H1 (cell line): ENCODE measurements at regions not wholly inside any gene's neighbourhood (a gene's known extent, or its start where the extent isn't known, plus 50 kb on each side); places are given as distances from the start of the nearest gene placed in this dataset.

Source experiments
- CTCF ChIA-PET: fragments of 300-600 bp; sonication (Branson Sonifier 250); formaldehyde crosslinking; loops from one replicate; lab custom pipeline; 2021; ENCODE audit not compliant: partially characterized antibody; lab: Charles Lee
- POLR2A ChIA-PET: fragments of 300-600 bp; sonication (Branson Sonifier 250); formaldehyde crosslinking; loops from one replicate; lab custom pipeline; 2021; ENCODE audit warnings: inconsistent platforms; ENCODE audit not compliant: partially characterized antibody; lab: Charles Lee
- DNase-seq, 2 experiments: peaks; one replicate each; pipeline versions ENCODE4 v3.0.0 to v3.0.0-alpha.2; 2010 to 2022; ENCODE audit warnings: low spot score in 2 of 2, low read depth in 1 of 2, mixed read lengths in 1 of 2
- FAIRE-seq: peaks from 2 replicates; lab custom pipeline; 2011; peaks lifted over from hg19 to GRCh38; lab: Jason Lieb, UNC
- H2AFZ ChIP-seq: 2 replicates; pipeline ENCODE4 v1.8.1; 2012; ENCODE audit warnings: low read length, inconsistent platforms
- H2AK5ac ChIP-seq: 2 replicates; pipeline ENCODE4 v1.6.1; 2013; ENCODE audit warnings: low read depth, low read length
- H2BK120ac ChIP-seq: replicated peaks from 2 replicates; pipeline ENCODE3; 2013; ENCODE audit warnings: low read depth, low read length, inconsistent platforms
- H2BK12ac ChIP-seq: 2 replicates; pipeline ENCODE4 v1.6.1; 2013; ENCODE audit warnings: low read depth, low read length
- H2BK15ac ChIP-seq: 2 replicates; pipeline ENCODE4 v1.6.1; 2013; ENCODE audit warnings: low read length
- H2BK20ac ChIP-seq: 2 replicates; pipeline ENCODE4 v1.6.1; 2013; ENCODE audit warnings: low read length
- H2BK5ac ChIP-seq: 2 replicates; pipeline ENCODE4 v1.6.1; 2013; ENCODE audit warnings: low read depth, low read length
- H3K14ac ChIP-seq: 2 replicates; pipeline ENCODE4 v1.6.1; 2013; ENCODE audit warnings: inconsistent platforms; ENCODE audit not compliant: insufficient read length
- H3K18ac ChIP-seq: 2 replicates; pipeline ENCODE4 v1.6.1; 2013; ENCODE audit warnings: low read length; ENCODE audit errors: extremely low read depth
- H3K23ac ChIP-seq: 2 replicates; pipeline ENCODE4 v1.6.1; 2013; ENCODE audit warnings: inconsistent platforms; ENCODE audit not compliant: insufficient read length
- H3K23me2 ChIP-seq: 2 replicates; pipeline ENCODE4 v1.6.1; 2013; ENCODE audit warnings: low read depth, low read length
- H3K27ac ChIP-seq: 2 replicates; pipeline ENCODE4 v1.6.1; 2011; ENCODE audit warnings: low read depth, low read length, inconsistent platforms
- H3K27me3 ChIP-seq, 4 experiments: replicated peaks in 1 of 4; 1 replicate in 1 of 4; 2 replicates in 3 of 4; pipeline versions ENCODE4 v1.6.1 to v1.8.1; 2011 to 2013; ENCODE audit warnings: low read length in 3 of 4, mild to moderate bottlenecking in 3 of 4, inconsistent platforms in 2 of 4, mixed read lengths in 2 of 4, moderate library complexity in 1 of 4; ENCODE audit not compliant: control insufficient read depth in 3 of 4, insufficient read depth in 3 of 4; ENCODE audit errors: extremely low read depth in 1 of 4
- H3K36me3 ChIP-seq, 4 experiments: 2 replicates each; pipeline versions ENCODE4 v1.6.1 to v1.8.1; 2011 to 2013; ENCODE audit warnings: mild to moderate bottlenecking in 4 of 4, low read length in 3 of 4, moderate library complexity in 2 of 4, control low read depth in 1 of 4, inconsistent platforms in 1 of 4; ENCODE audit not compliant: insufficient read depth in 4 of 4, control insufficient read depth in 2 of 4
- H3K4ac ChIP-seq: replicated peaks from 2 replicates; pipeline ENCODE3; 2013; ENCODE audit warnings: low read length, low read depth, mixed read lengths, inconsistent platforms; ENCODE audit not compliant: insufficient read length
- H3K4me1 ChIP-seq, 4 experiments: replicated peaks in 1 of 4; 1 replicate in 1 of 4; 2 replicates in 3 of 4; pipeline versions ENCODE4 v1.6.1 to v1.8.1; 2011 to 2013; ENCODE audit warnings: low read length in 3 of 4, inconsistent platforms in 2 of 4, mixed read lengths in 1 of 4; ENCODE audit not compliant: insufficient read depth in 4 of 4, control insufficient read depth in 3 of 4
- H3K4me2 ChIP-seq, 2 experiments: 2 replicates each; pipeline versions ENCODE4 v1.6.1 to v1.8.1; 2011 to 2013; ENCODE audit warnings: low read depth in 2 of 2, low read length in 2 of 2, control low read depth in 1 of 2, inconsistent platforms in 1 of 2, mild to moderate bottlenecking in 1 of 2; ENCODE audit not compliant: insufficient read depth in 1 of 2
- H3K4me3 ChIP-seq, 4 experiments: fragments of 200-600, 300-600 bp in 1 of 4; sonication (generic), shearing (Covaris generic), sonication (Bioruptor Twin) in 1 of 4; 2 replicates each; pipeline versions ENCODE4 v1.5.1 to v1.8.1; 2011 to 2016; ENCODE audit warnings: low read length in 4 of 4, low read depth in 3 of 4, control low read depth in 2 of 4, inconsistent platforms in 2 of 4, mild to moderate bottlenecking in 2 of 4, mixed read lengths in 1 of 4, moderate library complexity in 1 of 4; ENCODE audit not compliant: insufficient read depth in 2 of 4; ENCODE audit errors: extremely low read depth in 1 of 4
- H3K56ac ChIP-seq: replicated peaks from 2 replicates; pipeline ENCODE3; 2013; ENCODE audit warnings: low read depth, mild to moderate bottlenecking, mixed read lengths, low read length, inconsistent platforms; ENCODE audit not compliant: insufficient read length
- H3K79me1 ChIP-seq: 2 replicates; pipeline ENCODE4 v1.6.1; 2013; ENCODE audit warnings: low read depth, low read length, control low read depth
- H3K79me2 ChIP-seq, 2 experiments: 2 replicates each; pipeline versions ENCODE4 v1.6.1 to v1.8.1; 2012 to 2013; ENCODE audit warnings: low read length in 2 of 2, mild to moderate bottlenecking in 2 of 2, inconsistent platforms in 1 of 2; ENCODE audit not compliant: insufficient read depth in 2 of 2, control insufficient read depth in 1 of 2
- H3K9ac ChIP-seq, 4 experiments: replicated peaks in 1 of 4; 1 replicate in 1 of 4; 2 replicates in 3 of 4; pipeline versions ENCODE4 v1.6.1 to v1.8.1; 2011 to 2013; ENCODE audit warnings: low read depth in 3 of 4, low read length in 3 of 4, control low read depth in 2 of 4, mild to moderate bottlenecking in 2 of 4, moderate library complexity in 2 of 4, inconsistent platforms in 1 of 4; ENCODE audit errors: extremely low read depth in 1 of 4
- H3K9me3 ChIP-seq, 2 experiments: 2 replicates each; pipeline versions ENCODE4 v1.6.1 to v1.8.1; 2012 to 2013; ENCODE audit warnings: mild to moderate bottlenecking in 2 of 2, moderate library complexity in 2 of 2, control low read depth in 1 of 2, inconsistent platforms in 1 of 2, low read depth in 1 of 2, low read length in 1 of 2, mixed read lengths in 1 of 2; ENCODE audit not compliant: insufficient read depth in 2 of 2
- H4K20me1 ChIP-seq, 2 experiments: replicated peaks in 1 of 2; 2 replicates each; pipeline versions ENCODE3 to v1.8.1; 2011 to 2013; ENCODE audit warnings: inconsistent platforms in 2 of 2, low read length in 2 of 2, mild to moderate bottlenecking in 1 of 2; ENCODE audit not compliant: insufficient read depth in 2 of 2, control insufficient read depth in 1 of 2
- H4K5ac ChIP-seq: 2 replicates; pipeline ENCODE4 v1.6.1; 2013; ENCODE audit warnings: low read length, low read depth, mixed read lengths, inconsistent platforms; ENCODE audit not compliant: insufficient read length
- H4K8ac ChIP-seq: 2 replicates; pipeline ENCODE4 v1.8.0; 2013; ENCODE audit warnings: mild to moderate bottlenecking, moderate library complexity, low read length, inconsistent platforms; ENCODE audit not compliant: insufficient read depth; ENCODE audit errors: extremely low read depth
- H4K91ac ChIP-seq: replicated peaks from 2 replicates; pipeline ENCODE3; 2013; ENCODE audit warnings: low read length, mixed read lengths, inconsistent platforms; ENCODE audit not compliant: insufficient read length
- ASH2L ChIP-seq: fragments of 200-600, 300-600 bp; sonication (generic); IDR thresholded peaks from one replicate; pipeline ENCODE4 v1.7.1; 2017; ENCODE audit warnings: low read length
- BACH1 ChIP-seq: IDR thresholded peaks from 2 replicates; pipeline ENCODE4 v1.6.1; 2012; ENCODE audit warnings: low read length, improper control_type of control experiment
- BRCA1 ChIP-seq: IDR thresholded peaks from 2 replicates; pipeline ENCODE4 v1.6.1; 2012; ENCODE audit warnings: low read depth, low read length, improper control_type of control experiment
- CBX8 ChIP-seq: fragments of 300-800, 300-1000 bp; sonication (generic); IDR thresholded peaks from 2 replicates; pipeline ENCODE4 v1.7.1; 2016; ENCODE audit warnings: low read depth, low read length, borderline replicate concordance
- CHD2 ChIP-seq: IDR thresholded peaks from 2 replicates; pipeline ENCODE4 v1.6.1; 2012; ENCODE audit warnings: low read length, improper control_type of control experiment
- CREB1 ChIP-seq: IDR thresholded peaks from 2 replicates; pipeline ENCODE4 v1.6.1; 2012; ENCODE audit warnings: inconsistent platforms
- CTBP2 ChIP-seq: IDR thresholded peaks from 2 replicates; pipeline ENCODE4 v1.7.0; 2011; ENCODE audit warnings: borderline replicate concordance, mild to moderate bottlenecking, moderate library complexity, mixed read lengths, low read length; ENCODE audit not compliant: insufficient read depth, insufficient read length
- EGR1 ChIP-seq: IDR thresholded peaks from 2 replicates; pipeline ENCODE4 v1.6.1; 2011; ENCODE audit warnings: low read depth, low read length, borderline replicate concordance
- FOSL1 ChIP-seq: IDR thresholded peaks from 2 replicates; pipeline ENCODE4 v1.6.1; 2011; ENCODE audit warnings: mild to moderate bottlenecking, low read depth, low read length, moderate library complexity; ENCODE audit not compliant: insufficient read depth
- GTF2F1 ChIP-seq: IDR thresholded peaks from 2 replicates; pipeline ENCODE4 v1.6.1; 2012; ENCODE audit warnings: low read depth, low read length, improper control_type of control experiment, borderline replicate concordance
- HDAC2 ChIP-seq, 2 experiments: fragments of 300-600 bp in 1 of 2; sonication (generic) in 1 of 2; IDR thresholded peaks; 2 replicates each; pipeline ENCODE4 v1.6.1; 2011 to 2012; ENCODE audit warnings: low read depth in 2 of 2, low read length in 2 of 2, mild to moderate bottlenecking in 2 of 2, moderate library complexity in 2 of 2, borderline replicate concordance in 1 of 2, inconsistent platforms in 1 of 2
- PHF8 ChIP-seq: fragments of 200-600 bp; sonication (generic); conservative IDR thresholded peaks from 2 replicates; pipeline ENCODE4 v1.7.1; 2012; ENCODE audit warnings: low read depth, mild to moderate bottlenecking, inconsistent platforms, low read length, moderate library complexity
- SP1 ChIP-seq: IDR thresholded peaks from 2 replicates; pipeline ENCODE4 v1.6.1; 2011; ENCODE audit warnings: low read depth, low read length
- TAF7 ChIP-seq: optimal IDR thresholded peaks from 2 replicates; pipeline ENCODE3; 2011; ENCODE audit warnings: low read depth, mild to moderate bottlenecking, inconsistent platforms, low read length, moderate library complexity, borderline replicate concordance
- WGBS, 2 experiments: shearing (Covaris generic) in 1 of 2; methylation state at CpG; one replicate each; pipeline versions ENCODE4 v1.1.6 to v1.1.7; 2013 to 2015; ENCODE audit warnings: low lambda C conversion rate in 2 of 2, mixed read lengths in 2 of 2, inconsistent platforms in 1 of 2, low coverage in 1 of 2, missing lambda C conversion rate in 1 of 2; ENCODE audit not compliant: insufficient replicate concordance in 2 of 2, insufficient coverage in 1 of 2, insufficient read length in 1 of 2; ENCODE audit errors: extremely low coverage in 1 of 2, missing lambda C conversion rate in 1 of 2; 5-methylcytosine and 5-hydroxymethylcytosine counted together
- TF ChIP-seq, protein P1 (sequence below): IDR thresholded peaks from 2 replicates; pipeline ENCODE4 v1.6.1; 2011; ENCODE audit warnings: low read depth, mild to moderate bottlenecking, low read length; ENCODE audit not compliant: insufficient read depth

- Histone ChIP-seq H4K5ac (no peak overlapping the region), H3K23me2 (no peaks in the 10 kb centered on the region), H2AK5ac (no peak overlapping the region), H3K27ac (no peak overlapping the region), H2BK12ac (no peak overlapping the region), H3K4me2 (no peak overlapping the region), H3K23ac (no peak overlapping the region), H2BK120ac (no peak overlapping the region), H3K18ac (no peak overlapping the region), H3K4me3 (no peak overlapping the region), H3K56ac (no peak overlapping the region), H2AFZ (no peak overlapping the region), H4K8ac (no peak overlapping the region), H4K20me1 (no peaks in the 10 kb centered on the region), H2BK5ac (no peak overlapping the region), H3K79me2 (no peaks in the 10 kb centered on the region), H2BK20ac (no peak overlapping the region), H2BK15ac (no peak overlapping the region), H3K4me1 (0 out of 7 replicates have a peak, but pooled peaks cover 0 to 2% (median 0%) of the 10 kb centered on the region in 4 experiments), H3K79me1 (no peaks in the 10 kb centered on the region), H3K4ac (no peak overlapping the region), H3K9ac (no peak overlapping the region), H3K27me3 (no peaks in the 10 kb centered on the region), H3K36me3 (no peaks in the 10 kb centered on the region), H3K9me3 (no peaks in the 10 kb centered on the region), H3K14ac (no peak overlapping the region), H4K91ac (no peak overlapping the region)
- ChIA-PET CTCF (no interaction called here), POLR2A (no interaction called here)
- DNase-seq = no peak
- no peak for FAIRE-seq
- 94% methylated on average over 2 of the region's 2 CpGs; no CpG with 5 or more reads in 1 of the 2 experiments for WGBS, 2 experiments
- TF ChIP-seq SP1 (no peak), BRCA1 (no peak), HDAC2 (IDR thresholded peaks at IDR 0.05; ENCODE audit: borderline replicate concordance in 1 of 2, low read depth in 2 of 2, low read length in 2 of 2) (no peak), TAF7 (no peak), PHF8 (no peak), EGR1 (no peak), CBX8 (no peak), CREB1 (no peak), BACH1 (no peak), GTF2F1 (no peak), ASH2L (no peak), CTBP2 (no peak), FOSL1 (no peak), CHD2 (no peak)
- TF ChIP-seq, protein P1, sequence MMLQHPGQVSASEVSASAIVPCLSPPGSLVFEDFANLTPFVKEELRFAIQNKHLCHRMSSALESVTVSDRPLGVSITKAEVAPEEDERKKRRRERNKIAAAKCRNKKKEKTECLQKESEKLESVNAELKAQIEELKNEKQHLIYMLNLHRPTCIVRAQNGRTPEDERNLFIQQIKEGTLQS = no peak
Measured at GRCh38 chr16:51825779-51826178, 674.7 kb upstream of the SALL1 start.
